ENCODE measurements at regions not wholly inside any gene's neighbourhood (a gene's known extent, or its start where the extent isn't known, plus 50 kb on each side); places are given as distances from the start of the nearest gene placed in this dataset.

DNA sequence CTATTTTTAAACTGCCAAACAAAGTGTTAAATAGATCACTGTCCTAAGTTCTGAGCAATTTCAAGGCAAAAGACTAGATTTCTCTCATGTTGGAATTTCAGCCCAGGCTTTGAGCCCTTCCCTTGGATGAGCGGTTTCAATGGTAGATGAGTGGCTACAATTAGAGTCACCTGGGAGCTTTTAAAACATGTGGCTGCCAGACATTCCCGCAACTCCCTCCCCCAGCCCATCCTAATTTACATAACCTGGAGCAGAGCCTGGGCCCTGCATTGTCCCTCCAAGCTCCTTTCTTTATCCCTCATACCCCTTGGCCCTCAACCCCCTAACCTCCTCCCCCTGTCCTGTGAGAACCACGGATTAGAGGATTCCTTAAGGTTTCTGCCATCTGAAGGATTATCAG lies 357.5 kb upstream of the UMPS start:
- TF ChIP-seq CTCF (IDR thresholded peaks at IDR 0.05) (no peak), POLR2A (IDR thresholded peaks at IDR 0.05) (no peak)

Data from right lobe of liver (tissue), 4 donors.